GM18867 (cell line): ENCODE measurements at regions not wholly inside any gene's neighbourhood (a gene's known extent, or its start where the extent isn't known, plus 50 kb on each side); places are given as distances from the start of the nearest gene placed in this dataset.
"Not testable (repeated sequence)": the region's sequence is repeated elsewhere in the genome, so short reads cannot be mapped to it uniquely, and the experiment has no call there.

Experiments
- ATAC-seq: cut with Tn5 transposase; IDR thresholded peaks from one replicate; pipeline ENCODE4 v1.9.1; 2021; ENCODE audit warnings: mild to moderate bottlenecking, moderate library complexity; ENCODE audit not compliant: unreplicated experiment

GRCh38 chr9:119688547-119688946, 319.3 kb upstream of the BRINP1 start:
- no peak for ATAC-seq

- ATAC-seq = no peak
Observed at GRCh38 chr9:119677811-119678505, 308.7 kb upstream of the BRINP1 start.

- ATAC-seq = no peak
Observed at GRCh38 chr9:119675951-119676350, 306.7 kb upstream of the BRINP1 start.

- not testable (repeated sequence) for ATAC-seq
Observed at GRCh38 chr9:119672763-119673162, 303.5 kb upstream of the BRINP1 start.

- ATAC-seq = no peak
Observed at GRCh38 chr9:119667916-119668315, 298.7 kb upstream of the BRINP1 start.

- no peak for ATAC-seq
Observed at GRCh38 chr9:119667163-119667562, 297.9 kb upstream of the BRINP1 start.

- ATAC-seq = no peak
Observed at GRCh38 chr9:119662329-119662728, 293.1 kb upstream of the BRINP1 start.

GRCh38 chr9:119652931-119653330, 283.7 kb upstream of the BRINP1 start:
- ATAC-seq = no peak

GRCh38 chr9:119649205-119649604, 280.0 kb upstream of the BRINP1 start:
- ATAC-seq = no peak

- ATAC-seq = no peak
Observed at GRCh38 chr9:119639287-119639955, 270.2 kb upstream of the BRINP1 start.

GRCh38 chr9:119634006-119634405, 264.8 kb upstream of the BRINP1 start:
- ATAC-seq = no peak

GRCh38 chr9:119611565-119611964, 242.3 kb upstream of the BRINP1 start:
- ATAC-seq = no peak

GRCh38 chr9:119609277-119609971, 240.2 kb upstream of the BRINP1 start:
- ATAC-seq = no peak

- ATAC-seq = no peak
Observed at GRCh38 chr9:119601632-119602031, 232.4 kb upstream of the BRINP1 start.

GRCh38 chr9:119597499-119597898, 228.3 kb upstream of the BRINP1 start:
- ATAC-seq = no peak

GRCh38 chr9:119596703-119597102, 227.5 kb upstream of the BRINP1 start:
- ATAC-seq = no peak

GRCh38 chr9:119588874-119589744, 219.9 kb upstream of the BRINP1 start:
- no peak for ATAC-seq

- no peak for ATAC-seq
Observed at GRCh38 chr9:119577881-119578280, 208.6 kb upstream of the BRINP1 start.

GRCh38 chr9:119559986-119560385, 190.8 kb upstream of the BRINP1 start:
- no peak for ATAC-seq

- no peak for ATAC-seq
Observed at GRCh38 chr9:119559056-119559455, 189.8 kb upstream of the BRINP1 start.
